Fibroblast of the conjunctiva (primary cell): ENCODE measurements at regions not wholly inside any gene's neighbourhood (a gene's known extent, or its start where the extent isn't known, plus 50 kb on each side); places are given as distances from the start of the nearest gene placed in this dataset.

Source experiments
- DNase-seq: peaks from one replicate; pipeline ENCODE4 v3.0.0-alpha.2; 2010; ENCODE audit warnings: low read depth

DNA sequence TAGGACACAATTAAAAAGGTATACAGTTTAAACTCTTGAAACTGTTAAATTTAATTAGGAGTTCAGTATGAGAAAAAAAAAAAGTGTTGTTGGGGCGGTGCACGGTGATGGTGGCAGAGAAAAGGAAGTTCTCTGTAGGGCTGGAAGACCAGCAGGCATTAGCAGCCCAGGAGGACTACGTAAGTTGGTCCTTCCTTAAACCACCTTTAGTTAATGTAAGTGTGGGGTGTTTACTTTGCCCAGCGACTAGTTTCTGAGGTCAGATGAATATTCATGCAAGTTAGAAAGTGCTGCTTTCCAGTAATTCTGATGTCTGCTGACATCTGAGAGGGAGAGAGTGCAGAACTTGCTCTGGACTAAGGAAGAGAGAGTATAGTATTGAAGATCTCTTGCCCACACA, 54.9 kb downstream of the NKX2-1 start:
- no peak for DNase-seq

GRCh38 chr14:36462890-36463289, 57.1 kb downstream of the NKX2-1 start:
- no peak for DNase-seq

DNA sequence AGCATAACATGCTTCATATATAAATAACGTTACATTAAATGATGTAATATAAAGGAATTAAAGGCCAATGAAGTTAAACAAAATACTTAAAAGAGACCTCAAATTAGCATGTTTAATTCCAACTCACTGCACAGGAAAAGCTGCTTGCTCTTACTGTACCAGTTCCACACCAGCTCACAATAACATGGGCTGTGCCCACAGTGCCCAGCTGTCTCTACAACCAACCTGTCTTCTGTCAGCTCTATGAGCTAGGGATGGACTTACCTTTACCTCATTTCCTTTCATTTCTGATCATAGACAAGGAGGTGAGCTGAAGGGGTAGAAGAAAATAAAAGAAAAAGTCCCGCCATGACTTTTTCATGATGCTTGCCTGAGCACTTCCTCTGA, 64.8 kb downstream of the NKX2-1 start:
- DNase-seq, result no peak

- DNase-seq, result no peak
Measured at GRCh38 chr14:36454599-36455240, 65.3 kb downstream of the NKX2-1 start.

GRCh38 chr14:36452860-36453259, 67.2 kb downstream of the NKX2-1 start:
- no peak for DNase-seq

GRCh38 chr14:36451310-36452065, 68.5 kb downstream of the NKX2-1 start:
- no peak for DNase-seq

DNA sequence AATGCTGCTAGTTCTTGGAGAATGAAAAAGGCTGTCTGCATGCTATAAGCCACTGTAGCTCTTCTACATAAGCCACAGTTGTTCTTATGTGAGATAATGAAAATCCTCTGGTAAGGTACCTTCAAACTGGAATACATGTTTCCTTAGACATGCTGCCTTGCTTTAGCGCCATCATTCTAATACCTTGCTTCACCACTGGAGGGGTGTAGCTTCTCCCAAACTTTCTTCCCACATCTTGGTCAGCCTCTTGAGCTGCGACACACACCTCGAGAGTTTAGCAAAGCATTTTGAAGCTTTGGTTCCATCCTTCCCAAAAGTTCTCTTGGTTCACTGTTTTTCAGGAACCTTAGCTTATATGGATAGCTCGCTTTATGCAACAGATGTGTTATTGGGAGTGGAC, 69.5 kb downstream of the NKX2-1 start:
- no peak for DNase-seq

- DNase-seq, result no peak
Measured at GRCh38 chr14:36449903-36450302, 70.1 kb downstream of the NKX2-1 start.

GRCh38 chr14:36443374-36443773, 76.7 kb downstream of the NKX2-1 start:
- no peak for DNase-seq

DNA sequence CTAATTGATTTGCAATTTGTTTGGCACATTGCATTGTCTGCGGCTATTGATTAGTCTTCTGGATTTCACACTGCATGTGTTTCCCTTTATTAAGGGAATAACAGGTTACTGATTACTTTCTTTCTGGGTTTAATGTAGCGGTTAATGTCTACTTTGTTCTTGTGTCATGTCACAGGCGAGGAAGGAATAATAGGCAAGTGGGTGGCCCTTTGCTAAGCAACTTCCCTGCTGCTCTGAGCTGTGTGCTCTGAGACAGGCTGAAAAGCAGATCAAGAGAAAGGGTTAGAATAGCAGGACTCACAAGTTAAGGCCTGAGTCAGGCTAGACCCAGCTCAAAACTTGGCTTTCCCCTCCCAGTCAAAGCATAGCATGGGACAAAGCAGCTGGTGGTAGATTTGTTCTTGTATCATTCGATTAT, 77.2 kb downstream of the NKX2-1 start:
- no peak for DNase-seq

GRCh38 chr14:36441283-36441682, 78.7 kb downstream of the NKX2-1 start:
- DNase-seq, result no peak

DNA sequence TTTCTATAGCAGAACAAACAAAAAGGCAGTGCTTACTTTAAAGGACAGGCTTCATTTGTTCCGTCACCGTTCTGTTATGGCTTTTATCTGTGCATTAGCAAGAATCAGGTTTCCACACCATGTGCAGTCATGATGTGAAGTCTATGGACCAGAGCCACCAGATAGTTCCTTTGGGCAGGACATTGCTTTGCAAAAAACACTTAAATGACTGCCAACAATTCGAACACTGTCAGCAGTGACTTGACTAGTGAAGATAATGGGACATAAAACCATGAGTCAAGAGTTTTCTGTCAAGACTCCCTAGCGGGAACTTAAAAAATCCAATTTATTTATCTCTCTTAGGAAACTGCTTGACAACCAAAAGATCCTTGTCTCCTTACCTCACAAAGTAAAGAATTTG, 80.3 kb downstream of the NKX2-1 start:
- no peak for DNase-seq

- no peak for DNase-seq
Measured at GRCh38 chr14:36438883-36439282, 81.1 kb downstream of the NKX2-1 start.

GRCh38 chr14:36430662-36431084, 89.4 kb downstream of the NKX2-1 start:
- DNase-seq, result no peak

DNA sequence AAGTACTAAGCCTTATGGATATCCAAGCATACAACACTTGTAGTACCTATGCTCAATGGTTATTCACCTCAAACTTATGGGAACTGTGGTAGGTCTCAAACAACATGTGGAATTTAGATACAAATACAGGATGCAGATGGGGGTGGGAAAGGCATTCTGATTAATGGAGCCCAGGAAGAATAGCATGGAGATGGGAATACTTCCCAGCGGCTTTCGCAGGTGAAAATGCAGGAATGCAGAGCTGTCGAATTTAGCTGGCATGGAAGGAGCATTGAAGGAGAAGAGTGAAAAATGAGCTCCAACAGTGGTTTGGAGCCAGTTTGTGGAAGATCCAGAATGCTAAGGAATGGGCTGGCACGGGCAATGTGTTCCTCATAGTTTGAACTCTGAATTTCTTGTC, 89.9 kb downstream of the NKX2-1 start:
- no peak for DNase-seq

GRCh38 chr14:36429692-36430091, 90.3 kb downstream of the NKX2-1 start:
- DNase-seq, result no peak

GRCh38 chr14:36428350-36428749, 91.7 kb downstream of the NKX2-1 start:
- no peak for DNase-seq

DNA sequence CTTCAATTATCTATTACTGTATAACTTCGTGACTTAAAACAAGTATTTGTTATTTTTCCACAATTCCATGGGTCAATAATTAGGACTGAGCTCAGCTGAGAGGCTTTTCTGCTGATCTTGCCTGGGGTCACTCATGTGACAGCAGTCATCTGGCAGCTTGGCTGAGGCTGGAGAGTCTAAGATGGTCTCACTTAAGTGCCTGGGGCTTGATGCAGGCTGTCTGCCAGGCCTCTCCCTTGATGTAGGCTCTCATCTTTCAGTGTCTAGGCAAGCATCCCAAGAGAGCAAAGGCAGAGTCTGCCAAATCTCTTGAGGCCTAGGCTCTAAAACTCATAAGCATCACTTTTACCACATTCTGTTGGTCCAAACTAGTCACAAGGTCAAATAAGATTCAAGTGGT, 93.2 kb downstream of the NKX2-1 start:
- no peak for DNase-seq

GRCh38 chr14:36426113-36426512, 93.9 kb downstream of the NKX2-1 start:
- DNase-seq, result no peak

GRCh38 chr14:36424478-36425102, 95.4 kb downstream of the NKX2-1 start:
- DNase-seq, result no peak

DNA sequence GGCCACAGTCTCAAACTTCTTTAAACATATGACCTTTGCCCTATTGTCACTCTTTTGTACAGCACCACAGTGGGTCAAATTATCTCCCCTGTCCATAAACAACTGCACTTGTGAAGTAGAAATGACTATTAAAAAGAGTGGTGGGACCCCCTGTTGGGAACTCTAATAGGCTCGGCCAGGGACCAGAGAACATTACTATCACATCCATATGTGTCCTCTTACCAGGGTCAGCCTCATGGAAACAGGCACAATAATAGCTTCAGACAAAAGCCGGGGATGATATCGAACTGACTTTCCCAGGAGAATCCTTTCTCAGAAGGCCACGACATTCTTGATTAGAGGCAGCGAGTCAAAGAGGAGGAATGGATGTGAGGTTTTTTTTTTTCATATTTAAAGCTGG, 96.6 kb downstream of the NKX2-1 start:
- no peak for DNase-seq

- no peak for DNase-seq
Measured at GRCh38 chr14:36420149-36420687, 99.8 kb upstream of the MBIP start.

DNA sequence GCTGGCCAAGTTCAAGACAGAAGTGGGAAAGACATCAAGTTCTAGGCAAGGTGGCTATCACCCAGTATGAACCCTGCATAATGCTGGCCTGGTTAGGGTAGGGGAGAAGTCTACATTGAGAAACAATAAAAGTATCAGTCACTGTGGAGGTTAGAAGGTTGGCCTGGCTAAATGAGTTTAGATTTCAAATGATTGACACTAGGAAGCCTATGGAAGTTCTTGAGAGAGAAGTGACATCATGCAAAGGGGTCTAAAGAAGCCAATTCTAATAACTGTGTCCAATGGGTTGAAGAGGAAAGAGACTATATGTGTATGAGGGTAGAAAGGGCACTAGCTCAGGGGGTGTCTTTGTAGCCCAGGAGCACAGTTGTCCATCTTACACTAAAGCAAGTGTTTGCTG, 98.5 kb upstream of the MBIP start:
- DNase-seq, result no peak
